ENCODE measurements at regions not wholly inside any gene's neighbourhood (a gene's known extent, or its start where the extent isn't known, plus 50 kb on each side); places are given as distances from the start of the nearest gene placed in this dataset.

- Mint-ChIP-seq H3K36me3 (no peaks in the 10 kb centered on the region), H3K27ac (no peak overlapping the region), H3K4me3 (no peak overlapping the region), H3K9me3 (no peaks in the 10 kb centered on the region), H3K4me1 (ENCODE audit: low read depth in 2 of 2) (no peaks in the 10 kb centered on the region), H3K27me3 (no peaks in the 10 kb centered on the region)
- DNase-seq (ENCODE audit: low spot score) (no peak), ATAC-seq (no peak)
These were observed 540.7 kb downstream of the BMP2 start for GRCh38 chr20:7308163-7308562.

GRCh38 chr20:7313047-7313446, 545.6 kb downstream of the BMP2 start:
- Mint-ChIP-seq H3K4me3 (no peak overlapping the region), H3K27ac (no peak overlapping the region), H3K36me3 (no peaks in the 10 kb centered on the region), H3K4me1 (ENCODE audit: low read depth in 2 of 2) (no peaks in the 10 kb centered on the region), H3K27me3 (no peaks in the 10 kb centered on the region), H3K9me3 (peaks cover 4% of the 10 kb centered on the region)
- ATAC-seq = no peak
- DNase-seq (ENCODE audit: low spot score) = no peak

- DNase-seq (ENCODE audit: low spot score) (no peak), ATAC-seq (no peak)
- no peaks in the 10 kb centered on the region for H3K27me3 Mint-ChIP-seq
- no peak overlapping the region for H3K27ac Mint-ChIP-seq
- H3K9me3 Mint-ChIP-seq = peaks cover 22% of the 10 kb centered on the region
- no peak overlapping the region for H3K4me3 Mint-ChIP-seq
- H3K36me3 Mint-ChIP-seq = no peaks in the 10 kb centered on the region
- H3K4me1 Mint-ChIP-seq (ENCODE audit: low read depth in 2 of 2) = no peaks in the 10 kb centered on the region
These were observed 556.5 kb downstream of the BMP2 start for GRCh38 chr20:7323957-7324356.

GRCh38 chr20:7327810-7328209, 560.3 kb downstream of the BMP2 start:
- Mint-ChIP-seq H3K4me3 (no peak overlapping the region), H3K9me3 (peaks cover 12% of the 10 kb centered on the region), H3K27ac (no peak overlapping the region), H3K27me3 (no peaks in the 10 kb centered on the region), H3K36me3 (no peaks in the 10 kb centered on the region), H3K4me1 (ENCODE audit: low read depth in 2 of 2) (no peaks in the 10 kb centered on the region)
- ATAC-seq (no peak), DNase-seq (ENCODE audit: low spot score) (no peak)

- no peaks in the 10 kb centered on the region for H3K4me1 Mint-ChIP-seq (ENCODE audit: low read depth in 2 of 2)
- ATAC-seq = no peak
- DNase-seq (ENCODE audit: low spot score) = no peak
- H3K27ac Mint-ChIP-seq = no peak overlapping the region
- H3K9me3 Mint-ChIP-seq = peaks cover 14% of the 10 kb centered on the region
- no peaks in the 10 kb centered on the region for H3K27me3 Mint-ChIP-seq
- H3K36me3 Mint-ChIP-seq = no peaks in the 10 kb centered on the region
- H3K4me3 Mint-ChIP-seq = no peak overlapping the region
These were observed 563.4 kb downstream of the BMP2 start for GRCh38 chr20:7330850-7331249.

- Mint-ChIP-seq H3K27me3 (no peaks in the 10 kb centered on the region), H3K4me3 (no peak overlapping the region), H3K9me3 (peaks cover 11% of the 10 kb centered on the region)
These were observed 564.7 kb downstream of the BMP2 start for GRCh38 chr20:7332169-7332568.

GRCh38 chr20:7333841-7334240, 566.4 kb downstream of the BMP2 start:
- no peak overlapping the region for H3K27ac Mint-ChIP-seq
- ATAC-seq = no peak
- H3K36me3 Mint-ChIP-seq = no peaks in the 10 kb centered on the region
- DNase-seq (ENCODE audit: low spot score) = no peak
- H3K4me3 Mint-ChIP-seq = no peak overlapping the region
- H3K27me3 Mint-ChIP-seq = no peaks in the 10 kb centered on the region
- H3K9me3 Mint-ChIP-seq = peaks cover 8% of the 10 kb centered on the region
- H3K4me1 Mint-ChIP-seq (ENCODE audit: low read depth in 2 of 2) = no peaks in the 10 kb centered on the region

More at GRCh38 chr20:7332169-7332568, 564.7 kb downstream of the BMP2 start:
- DNase-seq (ENCODE audit: low spot score) (no peak), ATAC-seq (no peak)
- Mint-ChIP-seq H3K4me1 (ENCODE audit: low read depth in 2 of 2) (no peaks in the 10 kb centered on the region), H3K27ac (no peak overlapping the region), H3K36me3 (no peaks in the 10 kb centered on the region)

GRCh38 chr20:7346026-7346425, 578.5 kb downstream of the BMP2 start:
- no peaks in the 10 kb centered on the region for H3K27me3 Mint-ChIP-seq
- no peaks in the 10 kb centered on the region for H3K4me1 Mint-ChIP-seq (ENCODE audit: low read depth in 2 of 2)
- no peaks in the 10 kb centered on the region for H3K36me3 Mint-ChIP-seq
- no peak overlapping the region for H3K4me3 Mint-ChIP-seq
- DNase-seq (ENCODE audit: low spot score) = no peak
- H3K27ac Mint-ChIP-seq = no peak overlapping the region
- no peak for ATAC-seq
- H3K9me3 Mint-ChIP-seq = peaks cover 16% of the 10 kb centered on the region

GRCh38 chr20:7346562-7346961, 579.1 kb downstream of the BMP2 start:
- Mint-ChIP-seq H3K4me1 (ENCODE audit: low read depth in 2 of 2) (no peaks in the 10 kb centered on the region), H3K27me3 (no peaks in the 10 kb centered on the region), H3K36me3 (no peaks in the 10 kb centered on the region), H3K27ac (no peak overlapping the region), H3K4me3 (no peak overlapping the region), H3K9me3 (peaks cover 17% of the 10 kb centered on the region)
- no peak for DNase-seq (ENCODE audit: low spot score)
- ATAC-seq = no peak

GRCh38 chr20:7347409-7347808, 579.9 kb downstream of the BMP2 start:
- Mint-ChIP-seq H3K27me3 (no peaks in the 10 kb centered on the region), H3K36me3 (no peaks in the 10 kb centered on the region), H3K4me3 (no peak overlapping the region), H3K27ac (no peak overlapping the region), H3K4me1 (ENCODE audit: low read depth in 2 of 2) (no peaks in the 10 kb centered on the region), H3K9me3 (peaks cover 17% of the 10 kb centered on the region)
- DNase-seq (ENCODE audit: low spot score) (no peak), ATAC-seq (no peak)

GRCh38 chr20:7348253-7348652, 580.8 kb downstream of the BMP2 start:
- no peak overlapping the region for H3K27ac Mint-ChIP-seq
- H3K4me3 Mint-ChIP-seq = no peak overlapping the region
- peaks cover 13% of the 10 kb centered on the region for H3K9me3 Mint-ChIP-seq
- no peaks in the 10 kb centered on the region for H3K27me3 Mint-ChIP-seq
- no peak for DNase-seq (ENCODE audit: low spot score)
- H3K36me3 Mint-ChIP-seq = no peaks in the 10 kb centered on the region
- no peak for ATAC-seq
- H3K4me1 Mint-ChIP-seq (ENCODE audit: low read depth in 2 of 2) = no peaks in the 10 kb centered on the region

- ATAC-seq (no peak), DNase-seq (ENCODE audit: low spot score) (no peak)
- Mint-ChIP-seq H3K4me1 (ENCODE audit: low read depth in 2 of 2) (no peaks in the 10 kb centered on the region), H3K9me3 (peaks cover 10% of the 10 kb centered on the region), H3K27me3 (no peaks in the 10 kb centered on the region), H3K4me3 (no peak overlapping the region), H3K27ac (no peak overlapping the region), H3K36me3 (no peaks in the 10 kb centered on the region)
These were observed 584.7 kb downstream of the BMP2 start for GRCh38 chr20:7352165-7352564.

- H3K27me3 Mint-ChIP-seq = no peaks in the 10 kb centered on the region
- no peak overlapping the region for H3K27ac Mint-ChIP-seq
- no peak for ATAC-seq
- no peak for DNase-seq (ENCODE audit: low spot score)
- peaks cover 13% of the 10 kb centered on the region for H3K9me3 Mint-ChIP-seq
- no peaks in the 10 kb centered on the region for H3K36me3 Mint-ChIP-seq
- no peak overlapping the region for H3K4me3 Mint-ChIP-seq
- no peaks in the 10 kb centered on the region for H3K4me1 Mint-ChIP-seq (ENCODE audit: low read depth in 2 of 2)
These were observed 585.2 kb downstream of the HAO1 start for GRCh38 chr20:7355051-7355450.

- peaks cover 10% of the 10 kb centered on the region for H3K9me3 Mint-ChIP-seq
- H3K27ac Mint-ChIP-seq = no peak overlapping the region
- no peaks in the 10 kb centered on the region for H3K27me3 Mint-ChIP-seq
- no peaks in the 10 kb centered on the region for H3K4me1 Mint-ChIP-seq (ENCODE audit: low read depth in 2 of 2)
- no peak overlapping the region for H3K4me3 Mint-ChIP-seq
- peaks cover under 1% of the 10 kb centered on the region for H3K36me3 Mint-ChIP-seq
- ATAC-seq (no peak), DNase-seq (ENCODE audit: low spot score) (no peak)
These were observed 581.6 kb downstream of the HAO1 start for GRCh38 chr20:7358670-7359069.

GRCh38 chr20:7359739-7360138, 580.5 kb downstream of the HAO1 start:
- H3K36me3 Mint-ChIP-seq = peaks cover 7% of the 10 kb centered on the region
- H3K9me3 Mint-ChIP-seq = peaks cover 15% of the 10 kb centered on the region
- no peaks in the 10 kb centered on the region for H3K4me1 Mint-ChIP-seq (ENCODE audit: low read depth in 2 of 2)
- no peak overlapping the region for H3K27ac Mint-ChIP-seq
- DNase-seq (ENCODE audit: low spot score) (no peak), ATAC-seq (no peak)
- H3K27me3 Mint-ChIP-seq = no peaks in the 10 kb centered on the region
- H3K4me3 Mint-ChIP-seq = no peak overlapping the region

All from natural killer cell treated with Interleukin-12 subunit alpha and Interleukin-12 subunit beta and Interleukin-15 and Interleukin-18, amount 100 ng/mL, for 72 hours (primary cell).